Bronchial epithelial cell (primary cell): ENCODE measurements at regions not wholly inside any gene's neighbourhood (a gene's known extent, or its start where the extent isn't known, plus 50 kb on each side); places are given as distances from the start of the nearest gene placed in this dataset.

Source experiments
- DNase-seq: peaks from one replicate; pipeline ENCODE4 v3.0.0-alpha.2; 2010; ENCODE audit warnings: low read depth
- FAIRE-seq: peaks from 2 replicates; lab custom pipeline; 2011; peaks lifted over from hg19 to GRCh38; lab: Jason Lieb, UNC
- H3K27me3 ChIP-seq: 2 replicates; pipeline ENCODE4 v1.5.1; 2011; ENCODE audit warnings: low read length; ENCODE audit not compliant: control insufficient read depth, insufficient read depth
- H3K36me3 ChIP-seq: 2 replicates; pipeline ENCODE4 v1.5.1; 2011; ENCODE audit warnings: low read length; ENCODE audit not compliant: control insufficient read depth, insufficient read depth
- H3K4me3 ChIP-seq: 2 replicates; pipeline ENCODE4 v1.5.1; 2011; ENCODE audit warnings: mild to moderate bottlenecking, low read depth, low read length, control low read depth
- TF ChIP-seq, protein P1 (sequence below): IDR thresholded peaks from 2 replicates; pipeline ENCODE4 v1.5.1; 2011; ENCODE audit warnings: mild to moderate bottlenecking, moderate library complexity, low read length, control low read depth, inconsistent platforms; ENCODE audit not compliant: insufficient read depth, severe bottlenecking

DNA sequence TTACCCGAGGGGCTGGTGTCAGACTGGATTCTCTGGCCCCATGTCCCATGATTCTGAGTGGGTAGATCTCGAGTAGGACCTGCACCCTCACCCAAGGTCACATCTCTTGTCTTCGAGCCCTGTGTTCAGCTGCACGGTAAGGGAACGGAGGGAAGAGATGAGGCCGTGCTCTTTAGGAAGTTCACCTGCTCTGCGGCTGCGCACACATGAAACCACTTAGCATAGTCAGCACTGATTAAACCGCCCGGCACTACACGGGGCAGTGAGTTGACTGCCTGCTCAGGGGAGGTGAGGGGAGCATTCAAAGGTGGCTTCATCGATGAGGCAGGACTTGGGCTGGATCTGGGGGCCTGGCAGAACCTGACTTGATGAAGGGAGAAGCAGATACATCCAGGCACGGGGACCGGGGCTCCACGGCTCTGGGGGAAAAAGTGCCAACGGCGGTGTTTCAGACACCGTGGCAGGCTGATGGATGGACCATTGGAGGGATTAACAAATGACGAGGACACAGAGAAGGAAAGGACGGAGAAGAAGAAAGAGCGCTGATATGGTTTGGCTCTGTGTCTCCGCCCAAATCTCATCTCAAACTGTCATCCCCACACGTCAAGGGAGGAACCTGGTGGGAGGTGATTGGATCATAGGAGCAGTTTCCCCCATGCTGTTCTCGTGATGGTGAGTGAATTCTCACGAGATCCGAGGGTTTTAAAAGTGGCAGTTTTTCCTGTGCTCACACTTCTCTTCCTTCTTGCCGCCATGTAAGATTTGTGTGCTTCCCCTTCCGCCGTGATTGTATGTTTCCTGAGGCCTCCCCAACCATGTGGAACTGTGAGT is 248.6 kb downstream of the CYP26B1 start:
- no peak for DNase-seq
- no peaks in the 10 kb centered on the region for H3K36me3 ChIP-seq
- H3K27me3 ChIP-seq = peaks cover 6% of the 10 kb centered on the region
- FAIRE-seq = no peak
- H3K4me3 ChIP-seq = no peak overlapping the region
- TF ChIP-seq, protein P1, sequence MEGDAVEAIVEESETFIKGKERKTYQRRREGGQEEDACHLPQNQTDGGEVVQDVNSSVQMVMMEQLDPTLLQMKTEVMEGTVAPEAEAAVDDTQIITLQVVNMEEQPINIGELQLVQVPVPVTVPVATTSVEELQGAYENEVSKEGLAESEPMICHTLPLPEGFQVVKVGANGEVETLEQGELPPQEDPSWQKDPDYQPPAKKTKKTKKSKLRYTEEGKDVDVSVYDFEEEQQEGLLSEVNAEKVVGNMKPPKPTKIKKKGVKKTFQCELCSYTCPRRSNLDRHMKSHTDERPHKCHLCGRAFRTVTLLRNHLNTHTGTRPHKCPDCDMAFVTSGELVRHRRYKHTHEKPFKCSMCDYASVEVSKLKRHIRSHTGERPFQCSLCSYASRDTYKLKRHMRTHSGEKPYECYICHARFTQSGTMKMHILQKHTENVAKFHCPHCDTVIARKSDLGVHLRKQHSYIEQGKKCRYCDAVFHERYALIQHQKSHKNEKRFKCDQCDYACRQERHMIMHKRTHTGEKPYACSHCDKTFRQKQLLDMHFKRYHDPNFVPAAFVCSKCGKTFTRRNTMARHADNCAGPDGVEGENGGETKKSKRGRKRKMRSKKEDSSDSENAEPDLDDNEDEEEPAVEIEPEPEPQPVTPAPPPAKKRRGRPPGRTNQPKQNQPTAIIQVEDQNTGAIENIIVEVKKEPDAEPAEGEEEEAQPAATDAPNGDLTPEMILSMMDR = no peak

DNA sequence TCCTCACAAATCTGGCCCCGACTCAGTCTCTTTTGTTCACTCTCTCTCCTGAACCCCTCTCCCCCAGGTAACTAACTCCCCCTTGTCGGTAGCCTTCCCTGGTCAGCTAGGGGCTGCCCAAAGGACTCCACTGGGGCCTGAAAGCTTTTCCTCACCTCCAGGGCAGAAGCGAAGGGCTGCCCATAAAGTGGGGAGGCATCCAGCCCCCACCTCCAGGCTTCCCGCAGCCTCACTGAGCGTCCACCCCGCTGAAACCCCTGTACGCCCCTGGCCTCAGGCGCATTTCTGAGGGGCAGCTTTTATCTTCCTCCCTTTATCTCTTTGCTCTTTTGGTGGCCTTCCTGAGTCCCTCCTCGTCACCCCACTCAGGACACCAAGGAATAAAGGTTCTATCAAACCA is 249.3 kb downstream of the CYP26B1 start:
- peaks cover 6% of the 10 kb centered on the region for H3K27me3 ChIP-seq
- TF ChIP-seq, protein P1 = no peak
- H3K36me3 ChIP-seq = no peaks in the 10 kb centered on the region
- H3K4me3 ChIP-seq = no peak overlapping the region
- no peak for FAIRE-seq
- no peak for DNase-seq

DNA sequence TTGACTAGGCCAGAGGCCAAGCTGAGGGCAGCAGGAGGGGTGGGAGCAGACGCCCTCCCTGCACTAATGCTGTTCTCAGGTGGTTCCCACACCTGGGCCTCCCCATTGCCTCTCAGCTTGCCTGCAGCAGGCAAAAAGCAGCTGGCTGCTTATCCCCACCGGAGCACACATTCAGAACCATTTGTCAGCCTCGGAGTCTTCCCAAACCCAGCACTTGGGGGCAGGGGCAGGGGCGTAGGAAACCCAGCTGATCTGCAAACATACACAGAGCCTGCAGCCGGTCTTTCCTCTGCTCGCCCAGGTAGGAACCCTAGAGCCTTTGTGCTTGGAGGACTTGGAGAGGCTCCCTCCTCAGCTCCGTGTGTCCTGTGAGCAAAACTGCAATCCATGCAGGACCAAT is 249.8 kb downstream of the CYP26B1 start:
- Histone ChIP-seq H3K4me3 (no peak overlapping the region), H3K36me3 (no peaks in the 10 kb centered on the region), H3K27me3 (peaks cover 6% of the 10 kb centered on the region)
- DNase-seq (no peak), FAIRE-seq (peak; percentile 18)
- TF ChIP-seq, protein P1 = no peak

DNA sequence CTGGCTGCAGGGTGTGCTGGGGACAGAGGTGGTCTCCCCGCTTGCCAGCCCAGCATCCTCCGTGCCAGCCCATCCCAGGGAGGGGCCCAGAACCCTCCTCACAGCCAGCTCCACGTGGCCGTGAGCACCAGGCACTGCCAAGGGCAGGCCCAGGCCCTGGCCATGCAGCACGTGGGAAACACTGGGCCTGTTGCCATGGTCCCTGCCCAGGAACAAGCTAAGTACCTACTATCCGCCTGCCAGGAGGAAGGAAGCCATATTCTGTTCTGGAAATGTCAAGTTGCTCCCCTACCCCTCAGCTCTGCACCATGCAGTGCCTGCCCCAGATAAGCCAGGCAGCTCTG is 250.6 kb downstream of the CYP26B1 start:
- peaks cover 6% of the 10 kb centered on the region for H3K27me3 ChIP-seq
- DNase-seq (no peak), FAIRE-seq (no peak)

DNA sequence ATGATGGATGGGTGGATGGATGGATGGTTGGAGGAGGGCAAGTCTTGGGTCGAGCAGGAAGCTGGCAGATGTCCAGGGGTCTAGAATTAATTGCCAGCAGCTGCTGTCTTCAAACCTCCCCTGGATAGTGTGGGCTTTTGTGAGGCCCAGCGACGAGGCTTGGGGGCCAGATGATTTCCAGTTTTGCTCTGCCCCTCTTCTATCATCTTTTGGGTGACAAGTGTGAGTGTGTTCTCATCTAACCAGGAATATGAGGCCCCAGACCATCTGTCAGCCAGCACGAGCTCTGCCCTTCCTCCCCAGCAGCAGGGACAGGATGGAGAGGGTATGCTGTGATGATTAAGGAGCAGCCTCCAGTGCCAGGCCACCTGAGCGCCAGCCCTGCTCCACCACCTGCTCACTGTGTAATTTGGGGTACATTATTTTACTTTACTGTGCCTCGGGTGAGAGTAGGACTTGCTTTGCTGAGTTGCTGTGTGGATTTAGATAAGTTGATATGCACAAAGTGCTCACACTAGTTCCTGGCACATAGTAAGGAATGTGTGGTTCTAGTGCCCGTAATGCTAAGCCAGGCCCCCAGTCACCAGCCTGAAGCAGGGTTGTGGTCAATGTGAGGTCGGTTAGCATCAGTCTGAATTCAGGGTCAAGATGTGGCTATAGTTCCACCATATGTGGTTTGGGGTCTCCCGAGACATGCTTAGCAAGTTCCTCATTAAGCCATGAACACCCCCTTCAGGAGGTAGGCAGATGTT is 251.1 kb downstream of the CYP26B1 start:
- Histone ChIP-seq H3K4me3 (no peak overlapping the region), H3K27me3 (peaks cover 6% of the 10 kb centered on the region), H3K36me3 (no peaks in the 10 kb centered on the region)
- TF ChIP-seq, protein P1 = no peak
- DNase-seq = no peak
- no peak for FAIRE-seq

More for the DNA sequence above, 250.6 kb downstream of the CYP26B1 start:
- TF ChIP-seq, protein P1 = no peak
- no peak overlapping the region for H3K4me3 ChIP-seq
- no peaks in the 10 kb centered on the region for H3K36me3 ChIP-seq
